Astrocyte (in vitro differentiated cells and primary cell): ENCODE measurements at regions not wholly inside any gene's neighbourhood (a gene's known extent, or its start where the extent isn't known, plus 50 kb on each side); places are given as distances from the start of the nearest gene placed in this dataset.

Experiments
- CTCF ChIP-seq: IDR thresholded peaks from 2 replicates; pipeline ENCODE4 v1.5.1; 2011; ENCODE audit warnings: low read depth, mild to moderate bottlenecking, inconsistent platforms, low read length, moderate library complexity; ENCODE audit not compliant: insufficient read depth
- EZH2 ChIP-seq: IDR thresholded peaks from 2 replicates; pipeline ENCODE4 v1.6.1; 2012; ENCODE audit warnings: mild to moderate bottlenecking, low read length, inconsistent platforms; ENCODE audit not compliant: insufficient read depth

- TF ChIP-seq CTCF: no peak
- TF ChIP-seq EZH2: no peak
Measured at GRCh38 chr2:10508038-10508437, 59.9 kb upstream of the ODC1 start.
